K562 (cell line): ENCODE measurements at regions not wholly inside any gene's neighbourhood (a gene's known extent, or its start where the extent isn't known, plus 50 kb on each side); places are given as distances from the start of the nearest gene placed in this dataset.

Experiments
- ATAC-seq: fragments of 200-7000 bp; cut with Tn5 transposase; 3 replicates; pipeline ENCODE4 v1.9.1; 2020; ENCODE audit warnings: moderate library complexity
- BruUV-seq: library from RNA; stranded (reverse); fragments of 400-500 nt; replicated peaks from 2 replicates; lab custom pipeline; 2021; lab: Mats Ljungman, UMichigan
- CTCF ChIA-PET: fragments of 300-600 bp; formaldehyde crosslinking; extraction: SDS; loops from one replicate; lab custom pipeline; 2021; ENCODE audit warnings: low intra/inter-chr PET ratio; lab: Yijun Ruan, JAX
- POLR2A ChIA-PET: fragments of 300-600, 350-650 bp; sonication (Branson Sonifier 250); formaldehyde crosslinking; extraction: SDS; loops from one replicate; lab custom pipeline; 2021; ENCODE audit warnings: antibody characterized with exemption, inconsistent platforms; lab: Yijun Ruan, JAX
- DNase-seq, 4 experiments: peaks; one replicate each; pipeline versions ENCODE4 v3.0.0 to v3.0.0-alpha.2; 2011 to 2018; ENCODE audit warnings: low spot score in 3 of 4, mixed read lengths in 3 of 4; ENCODE audit errors: extremely low read depth in 1 of 4
- FAIRE-seq: peaks from 2 replicates; lab custom pipeline; 2011; peaks lifted over from hg19 to GRCh38; lab: Jason Lieb, UNC
- H2AFZ ChIP-seq: 2 replicates; pipeline ENCODE4 v1.6.0; 2011; ENCODE audit warnings: low read depth, low read length, control low read depth, inconsistent platforms
- H3K27ac ChIP-seq: fragments of 200-600 bp; 3 replicates; pipeline ENCODE4 v1.8.0; 2011; ENCODE audit warnings: low read depth, mild to moderate bottlenecking, control low read depth, inconsistent platforms, low read length, moderate library complexity, mixed read lengths; ENCODE audit errors: extremely low read depth
- H3K27me3 ChIP-seq, 2 experiments: fragments of 300-600 bp in 1 of 2; 2 replicates in 1 of 2; 3 replicates in 1 of 2; pipeline versions ENCODE4 v1.6.0 to v1.8.0; 2011; ENCODE audit warnings: inconsistent platforms in 2 of 2, low read length in 2 of 2, mild to moderate bottlenecking in 1 of 2, mixed read lengths in 1 of 2, moderate library complexity in 1 of 2; ENCODE audit not compliant: control insufficient read depth in 2 of 2, insufficient read depth in 2 of 2
- H3K36me3 ChIP-seq: fragments of 300-600 bp; 3 replicates; pipeline ENCODE4 v1.8.0; 2011; ENCODE audit warnings: mild to moderate bottlenecking, low read length, inconsistent platforms; ENCODE audit not compliant: control insufficient read depth, insufficient read depth
- H3K4me1 ChIP-seq, 2 experiments: fragments of 200-600 bp in 1 of 2; replicated peaks in 1 of 2; 2 replicates in 1 of 2; 3 replicates in 1 of 2; pipeline versions ENCODE4 v1.5.1 to v1.8.0; 2011; ENCODE audit warnings: inconsistent platforms in 2 of 2, low read length in 2 of 2, mild to moderate bottlenecking in 1 of 2, mixed read lengths in 1 of 2, moderate library complexity in 1 of 2; ENCODE audit not compliant: control insufficient read depth in 2 of 2, insufficient read depth in 2 of 2
- H3K4me2 ChIP-seq: 2 replicates; pipeline ENCODE4 v1.6.1; 2011; ENCODE audit warnings: low read length, control low read depth, inconsistent platforms, mixed read lengths; ENCODE audit not compliant: insufficient read depth
- H3K4me3 ChIP-seq: fragments of 200-600 bp; sonication (generic), shearing (Covaris generic); 2 replicates; pipeline ENCODE4 v1.5.1; 2016; ENCODE audit warnings: control low read depth, inconsistent platforms
- H3K79me2 ChIP-seq: fragments of 200-600 bp; 3 replicates; pipeline ENCODE4 v1.8.0; 2011; ENCODE audit warnings: low read length, inconsistent platforms; ENCODE audit not compliant: control insufficient read depth, insufficient read depth
- H3K9ac ChIP-seq, 2 experiments: 2 replicates each; pipeline versions ENCODE4 v1.6.0 to v1.6.1; 2011; ENCODE audit warnings: low read depth in 2 of 2, low read length in 2 of 2, control low read depth in 1 of 2, inconsistent platforms in 1 of 2, mild to moderate bottlenecking in 1 of 2, mixed read lengths in 1 of 2; ENCODE audit not compliant: insufficient read depth in 1 of 2
- H3K9me1 ChIP-seq: one replicate; pipeline ENCODE4 v1.6.0; 2011; ENCODE audit warnings: inconsistent platforms, mild to moderate bottlenecking, low read length, moderate library complexity; ENCODE audit not compliant: control insufficient read depth, insufficient read depth
- H3K9me3 ChIP-seq: replicated peaks from 2 replicates; pipeline ENCODE4 v1.5.1; 2011; ENCODE audit warnings: low read depth, low read length, inconsistent platforms; ENCODE audit not compliant: control insufficient read depth, insufficient read depth
- H4K20me1 ChIP-seq: replicated peaks from 2 replicates; pipeline ENCODE4 v1.6.1; 2011; ENCODE audit warnings: low read length, inconsistent platforms, mixed read lengths; ENCODE audit not compliant: control insufficient read depth, insufficient read depth
- SMARCA5 ChIP-seq: fragments of 450-650 bp; IDR thresholded peaks from 2 replicates; pipeline ENCODE4 v1.6.1; 2016
- ZNF134 ChIP-seq: fragments of 250-450 bp; sonication (Bioruptor Pico); conservative IDR thresholded peaks from 2 replicates; pipeline ENCODE4 v1.4.0; 2020
- ZNF146 ChIP-seq: IDR thresholded peaks from one replicate; pipeline ENCODE4 v1.6.1; 2018; ENCODE audit warnings: missing compliant biosample characterization; ENCODE audit not compliant: unreplicated experiment
- in situ Hi-C: fragments of 300-500 bp; cut with MboI; formaldehyde crosslinking; loops from 4 replicates; pipeline ENCODE4 v1.15.0; 2018; ENCODE audit warnings: inconsistent platforms, mixed read lengths
- intact Hi-C: fragments of 100-400 bp; cut with micrococcal nuclease; formaldehyde crosslinking; loops from 2 replicates; pipeline ENCODE4 v1.14.2; 2022
- TF ChIP-seq, protein P1 (sequence below): fragments of 200-800 bp; sonication (Bioruptor generic); IDR thresholded peaks from 2 replicates; pipeline ENCODE4 v1.6.1; 2016; ENCODE audit warnings: missing genetic modification characterization, missing compliant biosample characterization

DNA sequence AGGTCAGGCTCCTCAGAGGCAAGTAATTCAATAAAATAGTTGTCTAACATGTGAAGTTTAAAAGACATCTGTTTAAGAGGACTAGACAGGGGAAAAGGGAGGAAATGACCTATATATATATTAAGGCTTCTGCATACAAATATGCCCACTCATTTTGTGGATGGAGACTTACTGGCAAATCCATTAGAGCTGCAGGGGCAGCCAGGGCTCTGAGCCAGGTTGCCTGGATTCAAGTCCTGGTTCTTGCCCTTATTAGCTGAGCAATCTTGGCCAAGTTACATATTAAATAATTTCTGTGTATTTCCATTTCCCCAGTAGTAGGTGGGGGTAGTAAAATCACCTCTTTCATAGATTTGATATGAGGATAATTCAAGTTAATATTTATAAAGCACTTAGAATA, 287.0 kb upstream of the RIMS1 start:
- no peak overlapping the region for H3K4me3 ChIP-seq

More for the DNA sequence above, 287.0 kb upstream of the RIMS1 start:
- ChIA-PET CTCF (no interaction called here), POLR2A (no interaction called here)
- H3K79me2 ChIP-seq: no peaks in the 10 kb centered on the region
- FAIRE-seq: no peak
- no peaks in the 10 kb centered on the region for H3K4me1 ChIP-seq
- ATAC-seq: no peak
- H3K4me2 ChIP-seq: no peak overlapping the region
- H3K27me3 ChIP-seq: no peaks in the 10 kb centered on the region
- in situ Hi-C loops: no loop called here
- H3K9me3 ChIP-seq: no peaks in the 10 kb centered on the region
- no peaks in the 10 kb centered on the region for H3K9me1 ChIP-seq
- H3K9ac ChIP-seq: no peak overlapping the region
- H3K27ac ChIP-seq: no peak overlapping the region
- DNase-seq: no peak
- H4K20me1 ChIP-seq: no peaks in the 10 kb centered on the region
- TF ChIP-seq ZNF146 (CRISPR knock-in tag): no peak
- TF ChIP-seq SMARCA5: no peak
- TF ChIP-seq, protein P1, sequence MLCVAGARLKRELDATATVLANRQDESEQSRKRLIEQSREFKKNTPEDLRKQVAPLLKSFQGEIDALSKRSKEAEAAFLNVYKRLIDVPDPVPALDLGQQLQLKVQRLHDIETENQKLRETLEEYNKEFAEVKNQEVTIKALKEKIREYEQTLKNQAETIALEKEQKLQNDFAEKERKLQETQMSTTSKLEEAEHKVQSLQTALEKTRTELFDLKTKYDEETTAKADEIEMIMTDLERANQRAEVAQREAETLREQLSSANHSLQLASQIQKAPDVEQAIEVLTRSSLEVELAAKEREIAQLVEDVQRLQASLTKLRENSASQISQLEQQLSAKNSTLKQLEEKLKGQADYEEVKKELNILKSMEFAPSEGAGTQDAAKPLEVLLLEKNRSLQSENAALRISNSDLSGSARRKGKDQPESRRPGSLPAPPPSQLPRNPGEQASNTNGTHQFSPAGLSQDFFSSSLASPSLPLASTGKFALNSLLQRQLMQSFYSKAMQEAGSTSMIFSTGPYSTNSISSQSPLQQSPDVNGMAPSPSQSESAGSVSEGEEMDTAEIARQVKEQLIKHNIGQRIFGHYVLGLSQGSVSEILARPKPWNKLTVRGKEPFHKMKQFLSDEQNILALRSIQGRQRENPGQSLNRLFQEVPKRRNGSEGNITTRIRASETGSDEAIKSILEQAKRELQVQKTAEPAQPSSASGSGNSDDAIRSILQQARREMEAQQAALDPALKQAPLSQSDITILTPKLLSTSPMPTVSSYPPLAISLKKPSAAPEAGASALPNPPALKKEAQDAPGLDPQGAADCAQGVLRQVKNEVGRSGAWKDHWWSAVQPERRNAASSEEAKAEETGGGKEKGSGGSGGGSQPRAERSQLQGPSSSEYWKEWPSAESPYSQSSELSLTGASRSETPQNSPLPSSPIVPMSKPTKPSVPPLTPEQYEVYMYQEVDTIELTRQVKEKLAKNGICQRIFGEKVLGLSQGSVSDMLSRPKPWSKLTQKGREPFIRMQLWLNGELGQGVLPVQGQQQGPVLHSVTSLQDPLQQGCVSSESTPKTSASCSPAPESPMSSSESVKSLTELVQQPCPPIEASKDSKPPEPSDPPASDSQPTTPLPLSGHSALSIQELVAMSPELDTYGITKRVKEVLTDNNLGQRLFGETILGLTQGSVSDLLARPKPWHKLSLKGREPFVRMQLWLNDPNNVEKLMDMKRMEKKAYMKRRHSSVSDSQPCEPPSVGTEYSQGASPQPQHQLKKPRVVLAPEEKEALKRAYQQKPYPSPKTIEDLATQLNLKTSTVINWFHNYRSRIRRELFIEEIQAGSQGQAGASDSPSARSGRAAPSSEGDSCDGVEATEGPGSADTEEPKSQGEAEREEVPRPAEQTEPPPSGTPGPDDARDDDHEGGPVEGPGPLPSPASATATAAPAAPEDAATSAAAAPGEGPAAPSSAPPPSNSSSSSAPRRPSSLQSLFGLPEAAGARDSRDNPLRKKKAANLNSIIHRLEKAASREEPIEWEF (CRISPR knock-in tag): no peak
- TF ChIP-seq ZNF134 (CRISPR knock-in tag): no peak
- TF ChIP-seq, all 486 proteins: peak for 0
- intact Hi-C loops: no loop called here
- BruUV-seq: no TSS peak
- no peak overlapping the region for H2AFZ ChIP-seq
- no peaks in the 10 kb centered on the region for H3K36me3 ChIP-seq
